ENCODE measurements at regions not wholly inside any gene's neighbourhood (a gene's known extent, or its start where the extent isn't known, plus 50 kb on each side); places are given as distances from the start of the nearest gene placed in this dataset.
A peak's percentile ranks its signal among the peaks of the same experiment; 100 is the strongest.

DNA sequence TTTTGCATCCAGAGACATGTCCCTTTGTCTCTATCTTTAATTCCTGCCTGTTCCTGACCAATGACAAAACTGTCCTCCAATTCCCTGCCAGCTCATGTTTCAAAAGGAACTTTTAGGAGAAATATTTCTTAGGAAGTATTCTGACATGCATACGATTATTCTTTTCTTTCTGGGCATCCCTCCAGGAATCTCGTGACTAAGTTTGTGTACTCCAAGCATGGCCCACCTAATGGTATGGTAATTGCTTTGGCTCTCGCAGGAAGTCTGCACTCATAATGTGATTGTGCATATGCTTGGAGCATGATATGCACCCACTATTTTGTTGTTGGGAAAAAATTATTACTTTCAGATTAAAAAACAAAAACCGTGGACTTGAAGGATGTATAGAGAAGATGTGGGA lies 256.4 kb downstream of the PRDM2 start:
- Histone ChIP-seq H3K4me3 (no peak overlapping the region), H4K20me1 (ENCODE audit: insufficient read depth, poor library complexity, severe bottlenecking) (no peaks in the 10 kb centered on the region), H3K4me2 (no peak overlapping the region), H3K27ac (no peak overlapping the region), H3K9me3 (ENCODE audit: low read depth) (no peaks in the 10 kb centered on the region), H3K9me2 (replicated peaks; ENCODE audit: insufficient read depth) (no peaks in the 10 kb centered on the region), H3K79me2 (no peaks in the 10 kb centered on the region), H3K36me3 (replicated peaks; ENCODE audit: insufficient read depth, low read depth) (no peaks in the 10 kb centered on the region), H2AFZ (no peak overlapping the region), H3K4me1 (ENCODE audit: insufficient read depth) (no peaks in the 10 kb centered on the region), H3K27me3 (no peaks in the 10 kb centered on the region)
- TF ChIP-seq CTCF (IDR thresholded peaks at IDR 0.05; ENCODE audit: poor library complexity) (no peak), EZH2phosphoT487 (IDR thresholded peaks at IDR 0.05; ENCODE audit: low read depth, severe bottlenecking, unreplicated experiment) (no peak), EZH2 (IDR thresholded peaks at IDR 0.05; ENCODE audit: borderline replicate concordance) (no peak)
- no peak for DNase-seq (ENCODE audit: low spot score)
- 49% methylated on average over 4 of the region's 4 CpGs for WGBS (ENCODE audit: low lambda C conversion rate, missing lambda C conversion rate)

GRCh38 chr1:13960375-13960987 lies 260.5 kb downstream of the PRDM2 start:
- H2AFZ ChIP-seq: no peak overlapping the region
- H4K20me1 ChIP-seq (ENCODE audit: insufficient read depth, poor library complexity, severe bottlenecking): no peaks in the 10 kb centered on the region
- H3K27me3 ChIP-seq: no peaks in the 10 kb centered on the region
- DNase-seq (ENCODE audit: low spot score): peak; percentile 78
- H3K36me3 ChIP-seq (replicated peaks; ENCODE audit: insufficient read depth, low read depth): no peaks in the 10 kb centered on the region
- H3K4me2 ChIP-seq: no peak overlapping the region
- H3K9me2 ChIP-seq (replicated peaks; ENCODE audit: insufficient read depth): no peaks in the 10 kb centered on the region
- H3K27ac ChIP-seq: no peak overlapping the region
- 15% methylated on average over 12 of the region's 12 CpGs for WGBS (ENCODE audit: low lambda C conversion rate, missing lambda C conversion rate)
- H3K79me2 ChIP-seq: no peaks in the 10 kb centered on the region
- H3K4me3 ChIP-seq: no peak overlapping the region
- H3K4me1 ChIP-seq (ENCODE audit: insufficient read depth): no peaks in the 10 kb centered on the region
- H3K9me3 ChIP-seq (ENCODE audit: low read depth): no peaks in the 10 kb centered on the region
- TF ChIP-seq EZH2phosphoT487 (IDR thresholded peaks at IDR 0.05; ENCODE audit: low read depth, severe bottlenecking, unreplicated experiment): no peak
- TF ChIP-seq EZH2 (IDR thresholded peaks at IDR 0.05; ENCODE audit: borderline replicate concordance): no peak
- TF ChIP-seq CTCF (IDR thresholded peaks at IDR 0.05; ENCODE audit: poor library complexity): peak; percentile 97

DNA sequence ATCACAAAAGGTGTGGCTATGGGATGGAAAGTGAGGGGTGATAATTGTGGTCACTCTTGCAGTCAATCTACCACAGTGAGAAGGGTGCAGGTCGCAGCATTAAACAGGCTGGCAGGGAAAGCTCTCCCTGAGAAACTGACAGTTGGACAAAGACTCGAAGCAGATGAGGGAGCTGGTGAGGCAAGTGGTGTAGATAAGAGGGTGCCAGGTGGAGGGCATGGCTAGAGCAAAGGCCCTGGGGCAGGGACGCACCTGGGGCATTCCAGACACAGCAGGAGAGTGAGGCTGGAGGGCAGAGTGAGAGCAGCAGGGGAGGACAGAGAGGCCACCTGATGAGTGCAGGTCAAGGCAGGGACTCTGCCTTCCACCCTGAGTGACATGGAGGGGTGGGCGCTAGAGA lies 264.8 kb downstream of the PRDM2 start:
- no peak for DNase-seq (ENCODE audit: low spot score)
- H3K4me2 ChIP-seq: no peak overlapping the region
- no peaks in the 10 kb centered on the region for H3K4me1 ChIP-seq (ENCODE audit: insufficient read depth)
- H3K79me2 ChIP-seq: no peaks in the 10 kb centered on the region
- no peaks in the 10 kb centered on the region for H3K36me3 ChIP-seq (replicated peaks; ENCODE audit: insufficient read depth, low read depth)
- H4K20me1 ChIP-seq (ENCODE audit: insufficient read depth, poor library complexity, severe bottlenecking): no peaks in the 10 kb centered on the region
- H3K9me3 ChIP-seq (ENCODE audit: low read depth): no peaks in the 10 kb centered on the region
- H3K27ac ChIP-seq: no peak overlapping the region
- H2AFZ ChIP-seq: no peak overlapping the region
- WGBS (ENCODE audit: low lambda C conversion rate, missing lambda C conversion rate): 79% methylated on average over 4 of the region's 4 CpGs
- no peaks in the 10 kb centered on the region for H3K9me2 ChIP-seq (replicated peaks; ENCODE audit: insufficient read depth)
- TF ChIP-seq EZH2phosphoT487 (IDR thresholded peaks at IDR 0.05; ENCODE audit: low read depth, severe bottlenecking, unreplicated experiment) (no peak), EZH2 (IDR thresholded peaks at IDR 0.05; ENCODE audit: borderline replicate concordance) (no peak), CTCF (IDR thresholded peaks at IDR 0.05; ENCODE audit: poor library complexity) (no peak)
- H3K27me3 ChIP-seq: no peaks in the 10 kb centered on the region
- H3K4me3 ChIP-seq: no peak overlapping the region

Data from hepatocyte (in vitro differentiated cells).